Middle frontal gyrus (tissue), 1 donor: ENCODE measurements at regions not wholly inside any gene's neighbourhood (a gene's known extent, or its start where the extent isn't known, plus 50 kb on each side); places are given as distances from the start of the nearest gene placed in this dataset.

Experiments used
- DNase-seq: peaks from one replicate; pipeline ENCODE4 v3.0.0-alpha.2; 2015; ENCODE audit warnings: low spot score; ENCODE audit errors: extremely low spot score

DNA sequence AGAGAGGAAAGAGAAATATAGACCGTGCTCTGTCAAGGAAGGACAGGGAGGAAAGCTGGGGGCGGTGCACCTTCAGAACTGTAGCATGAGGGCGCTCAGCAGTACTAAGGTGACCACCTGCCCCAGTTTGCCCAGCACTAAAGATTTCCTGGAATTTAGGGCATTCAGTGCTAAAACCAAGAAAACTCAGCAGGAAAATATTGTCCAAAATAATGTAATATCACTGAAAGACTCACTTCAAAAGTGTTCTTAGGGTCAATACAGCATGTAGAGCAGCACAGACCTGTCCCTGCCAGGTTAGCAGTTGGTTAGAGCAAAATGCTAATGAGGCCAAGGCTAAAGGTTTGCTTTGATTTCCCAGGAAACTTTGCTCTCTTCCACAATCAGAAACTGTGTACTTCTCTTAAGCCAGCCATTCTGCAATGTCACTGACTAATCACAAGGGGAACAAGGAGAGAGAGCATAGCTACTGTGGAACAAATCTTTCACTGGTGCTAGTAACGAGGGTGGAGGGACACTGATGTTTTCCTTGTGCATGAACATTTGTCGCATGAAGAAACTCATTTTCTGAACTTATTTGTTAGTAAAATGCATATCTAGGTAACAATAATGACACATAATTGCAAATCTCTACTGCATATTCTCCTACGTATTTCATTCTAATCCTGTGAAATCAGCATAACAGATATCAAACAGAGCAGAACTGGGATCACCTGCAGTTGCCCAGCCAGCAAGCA is 53.0 kb upstream of the GRAMD2B start:
- DNase-seq, result no peak

DNA sequence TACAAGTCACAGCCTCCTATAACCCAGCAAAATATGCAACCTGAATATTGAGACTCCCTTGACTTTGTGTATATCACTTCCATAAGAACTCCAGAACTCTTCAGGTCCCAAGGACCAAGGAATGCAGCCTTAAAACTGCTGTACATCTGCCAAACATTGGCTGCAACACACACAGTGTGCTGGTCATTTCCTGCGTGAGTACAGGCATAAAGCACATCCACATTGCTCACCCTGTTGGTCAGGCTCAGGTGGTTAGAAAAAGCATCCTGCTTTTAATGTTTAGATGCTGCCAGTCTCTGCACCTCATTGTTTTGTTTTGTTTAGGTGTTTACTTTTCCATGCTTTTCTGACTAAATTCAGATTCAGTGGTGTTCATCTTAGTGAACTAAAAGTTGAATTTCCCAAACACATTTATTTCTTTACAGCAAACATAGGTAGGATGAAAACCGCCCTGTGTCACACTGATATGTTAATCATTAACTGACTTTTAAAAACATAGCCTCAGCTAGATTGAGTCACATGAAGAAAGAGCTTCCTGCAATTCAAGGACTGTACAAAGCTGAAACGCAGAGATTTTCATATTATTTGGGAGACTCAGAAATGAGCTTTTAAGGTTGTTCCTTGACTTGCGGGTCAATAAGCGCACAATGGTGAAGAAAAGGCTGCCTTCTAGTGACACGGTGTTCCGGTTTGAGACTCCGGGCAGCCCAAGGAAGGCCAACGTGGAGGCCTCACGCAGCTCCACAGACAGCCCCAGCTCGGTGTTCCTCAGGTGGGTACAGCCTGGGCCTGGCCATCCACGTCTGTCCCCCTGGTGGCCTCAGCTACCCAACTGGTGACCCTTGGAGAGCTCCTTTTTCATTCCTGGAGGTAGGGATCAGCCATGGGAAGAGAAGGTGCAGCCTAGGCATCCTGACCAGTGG is 52.2 kb upstream of the GRAMD2B start:
- DNase-seq, result no peak

DNA sequence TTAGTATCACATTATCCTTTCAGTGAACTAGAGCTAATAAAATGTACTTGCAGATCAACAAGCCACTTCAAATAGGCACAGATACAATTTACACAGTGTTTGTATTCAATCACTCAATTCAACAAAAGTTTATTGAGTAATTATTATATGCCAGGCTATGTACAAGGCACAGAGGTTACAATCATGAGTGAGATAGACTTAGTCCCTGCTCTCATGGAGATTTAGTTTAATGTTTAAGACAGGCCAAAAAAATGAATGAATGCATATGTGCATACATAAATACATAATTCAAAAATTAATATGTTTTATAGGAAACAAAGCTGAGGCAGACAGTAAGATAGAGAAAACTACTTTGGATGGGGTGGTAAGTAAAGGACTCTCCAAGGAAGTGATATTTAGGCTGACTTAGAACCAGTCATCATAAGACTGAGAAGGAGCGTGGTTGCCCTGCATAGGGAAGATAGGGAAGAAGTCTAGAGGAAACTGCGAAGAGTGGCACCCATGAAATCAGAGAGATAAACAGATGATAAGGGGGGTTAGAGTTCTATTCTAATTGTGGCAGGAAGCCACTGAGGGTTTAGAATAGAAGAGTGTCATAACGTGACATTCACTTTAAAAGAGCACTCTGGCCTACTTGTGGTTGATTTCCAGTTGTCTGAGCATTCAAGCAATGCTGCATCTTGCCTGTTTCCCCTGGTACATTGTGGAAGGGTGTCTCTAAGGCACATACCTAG is 49.7 kb upstream of the GRAMD2B start:
- no peak for DNase-seq
